ENCODE measurements at regions not wholly inside any gene's neighbourhood (a gene's known extent, or its start where the extent isn't known, plus 50 kb on each side); places are given as distances from the start of the nearest gene placed in this dataset.

DNA sequence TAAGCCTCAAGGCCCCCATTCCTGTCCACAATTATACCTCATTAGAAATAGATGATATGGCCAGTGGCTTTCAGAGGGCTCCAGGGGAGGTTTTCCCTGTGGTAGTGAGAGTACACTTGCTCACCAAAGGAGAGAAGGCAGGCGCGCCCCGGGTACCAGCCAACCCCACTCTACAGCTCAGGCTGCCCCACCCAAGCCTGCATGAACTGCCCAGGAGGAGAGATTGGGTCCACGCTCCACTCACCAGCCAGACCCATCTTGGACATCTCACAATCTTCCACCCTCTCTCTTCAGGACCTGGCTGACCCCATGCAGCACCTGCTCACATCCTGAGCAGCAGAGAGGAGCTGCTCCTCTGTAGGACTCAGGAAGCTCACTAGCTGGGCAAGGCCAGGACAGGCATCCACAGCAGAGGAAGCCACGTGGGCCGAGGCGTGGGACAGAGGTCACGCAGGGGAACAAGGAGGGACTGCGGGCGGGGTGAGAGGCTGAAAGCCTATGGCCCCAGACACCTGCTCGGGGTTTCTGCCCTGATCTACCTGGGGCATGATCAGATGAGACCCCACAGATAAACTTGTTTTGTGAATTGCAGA, 53.9 kb upstream of the GLI2 start:
- in situ Hi-C loops (cut with HindIII; ENCODE audit: low pct_unique_long_range_greater_than_20kb, low sequenced_read_pairs) = no loop called here
- no peak for DNase-seq (ENCODE audit: low read depth in 1 of 2, low spot score in 1 of 2)
- TF ChIP-seq JUND (IDR thresholded peaks at IDR 0.05; ENCODE audit: low read depth) = no peak

DNA sequence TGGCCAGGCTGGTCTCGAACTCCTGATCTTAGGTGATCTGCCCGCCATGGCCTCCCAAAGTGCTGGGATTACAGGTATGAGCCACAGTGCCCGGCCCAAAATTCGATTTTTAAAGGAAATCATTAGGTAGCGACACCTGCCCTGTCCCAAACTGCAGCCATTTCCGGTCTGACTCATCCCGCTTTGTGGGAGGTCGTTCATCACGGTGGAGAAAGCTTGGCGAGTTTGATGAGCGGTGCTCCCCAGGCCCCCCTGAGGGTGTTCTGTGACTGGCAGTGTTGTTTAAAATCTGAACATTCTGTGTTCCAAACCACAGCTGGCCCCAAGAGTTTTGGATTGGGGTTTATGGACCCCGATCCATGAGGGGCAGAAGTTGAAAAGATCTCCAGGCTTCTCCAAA, 53.0 kb upstream of the GLI2 start:
- in situ Hi-C loops (cut with HindIII; ENCODE audit: low pct_unique_long_range_greater_than_20kb, low sequenced_read_pairs) = no loop called here
- no peak for TF ChIP-seq JUND (IDR thresholded peaks at IDR 0.05; ENCODE audit: low read depth)
- DNase-seq (ENCODE audit: low read depth in 1 of 2, low spot score in 1 of 2) = no peak

DNA sequence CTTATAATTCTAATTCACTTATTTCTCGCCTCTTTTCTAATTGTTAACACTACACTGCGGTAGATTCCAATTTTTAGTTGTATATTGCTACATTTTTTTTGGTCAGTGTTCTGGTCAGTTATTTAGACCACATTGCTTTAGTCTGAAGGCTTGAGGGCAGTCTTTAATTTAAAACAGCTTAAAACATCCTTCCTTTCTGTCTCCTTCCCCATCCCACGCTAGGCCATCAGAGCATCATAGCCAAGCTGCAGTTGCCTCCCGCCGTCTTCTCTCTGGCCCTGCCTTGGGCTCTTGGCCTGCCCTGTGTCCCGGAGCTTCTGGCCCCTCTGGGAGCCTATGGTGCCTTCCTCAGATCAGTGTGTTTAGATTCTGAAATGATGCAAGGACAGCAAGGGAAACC, 52.6 kb upstream of the GLI2 start:
- TF ChIP-seq JUND (IDR thresholded peaks at IDR 0.05; ENCODE audit: low read depth) = no peak
- in situ Hi-C loops (cut with HindIII; ENCODE audit: low pct_unique_long_range_greater_than_20kb, low sequenced_read_pairs) = no loop called here
- no peak for DNase-seq (ENCODE audit: low read depth in 1 of 2, low spot score in 1 of 2)

DNA sequence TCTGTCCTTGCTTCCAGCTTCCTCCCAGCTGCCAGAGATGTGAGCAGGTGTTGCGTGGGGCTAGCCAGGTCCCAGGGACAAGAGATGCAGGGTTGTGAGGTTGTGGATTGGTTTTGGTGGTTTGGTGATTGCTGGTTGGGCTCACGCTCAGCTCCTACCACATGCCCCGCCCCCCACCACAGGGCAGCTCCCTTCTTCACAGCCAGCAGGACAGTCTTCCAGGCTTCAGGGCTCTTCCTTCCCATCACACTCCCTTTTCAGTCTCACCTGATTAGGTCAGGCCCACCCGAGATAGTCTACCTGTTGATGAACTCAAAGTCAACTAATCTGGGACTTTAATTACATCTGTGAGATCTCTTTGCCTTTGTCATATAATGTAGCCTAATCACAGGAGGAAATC, 52.0 kb upstream of the GLI2 start:
- DNase-seq (ENCODE audit: low read depth in 1 of 2, low spot score in 1 of 2) = no peak
- no peak for TF ChIP-seq JUND (IDR thresholded peaks at IDR 0.05; ENCODE audit: low read depth)
- in situ Hi-C loops (cut with HindIII; ENCODE audit: low pct_unique_long_range_greater_than_20kb, low sequenced_read_pairs) = no loop called here

DNA sequence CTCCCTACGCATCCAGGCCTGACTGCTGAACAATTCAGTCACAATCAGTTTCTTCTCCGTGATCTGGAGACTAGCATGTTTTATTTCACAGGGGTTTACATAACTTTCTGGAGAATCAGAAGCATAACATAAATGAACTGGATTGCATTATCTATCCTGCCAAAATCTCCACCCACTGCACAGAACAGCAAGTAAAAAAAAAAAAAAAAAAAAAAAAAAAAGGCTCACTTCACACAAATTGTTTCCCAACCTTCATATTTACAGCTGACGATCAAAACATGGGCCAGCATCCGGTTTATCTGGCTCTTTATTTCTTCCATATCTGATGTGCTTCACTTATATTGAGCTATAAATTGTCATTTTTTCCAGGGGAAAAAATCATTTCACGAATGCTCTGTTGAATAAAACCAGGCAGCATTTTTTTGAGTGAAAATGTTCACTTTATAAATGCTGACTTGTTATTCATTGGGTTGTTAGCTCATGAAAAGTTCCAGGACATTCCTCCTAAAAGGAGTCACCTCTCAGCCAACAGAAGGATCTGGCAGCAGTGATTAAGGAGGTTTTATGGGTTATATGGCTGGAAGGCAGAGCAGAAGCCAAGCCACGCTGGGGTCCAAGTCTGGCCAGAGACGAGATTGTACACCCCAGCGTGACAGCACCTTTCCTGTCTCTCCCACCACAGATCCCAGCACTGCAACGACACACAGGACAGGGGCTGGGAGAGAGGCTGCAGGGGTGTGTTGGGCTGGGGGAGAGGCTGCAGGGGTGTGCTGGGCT, 51.2 kb upstream of the GLI2 start:
- DNase-seq (ENCODE audit: low read depth in 1 of 2, low spot score in 1 of 2) = no peak
- in situ Hi-C loops (cut with HindIII; ENCODE audit: low pct_unique_long_range_greater_than_20kb, low sequenced_read_pairs) = no loop called here
- TF ChIP-seq JUND (IDR thresholded peaks at IDR 0.05; ENCODE audit: low read depth) = no peak

DNA sequence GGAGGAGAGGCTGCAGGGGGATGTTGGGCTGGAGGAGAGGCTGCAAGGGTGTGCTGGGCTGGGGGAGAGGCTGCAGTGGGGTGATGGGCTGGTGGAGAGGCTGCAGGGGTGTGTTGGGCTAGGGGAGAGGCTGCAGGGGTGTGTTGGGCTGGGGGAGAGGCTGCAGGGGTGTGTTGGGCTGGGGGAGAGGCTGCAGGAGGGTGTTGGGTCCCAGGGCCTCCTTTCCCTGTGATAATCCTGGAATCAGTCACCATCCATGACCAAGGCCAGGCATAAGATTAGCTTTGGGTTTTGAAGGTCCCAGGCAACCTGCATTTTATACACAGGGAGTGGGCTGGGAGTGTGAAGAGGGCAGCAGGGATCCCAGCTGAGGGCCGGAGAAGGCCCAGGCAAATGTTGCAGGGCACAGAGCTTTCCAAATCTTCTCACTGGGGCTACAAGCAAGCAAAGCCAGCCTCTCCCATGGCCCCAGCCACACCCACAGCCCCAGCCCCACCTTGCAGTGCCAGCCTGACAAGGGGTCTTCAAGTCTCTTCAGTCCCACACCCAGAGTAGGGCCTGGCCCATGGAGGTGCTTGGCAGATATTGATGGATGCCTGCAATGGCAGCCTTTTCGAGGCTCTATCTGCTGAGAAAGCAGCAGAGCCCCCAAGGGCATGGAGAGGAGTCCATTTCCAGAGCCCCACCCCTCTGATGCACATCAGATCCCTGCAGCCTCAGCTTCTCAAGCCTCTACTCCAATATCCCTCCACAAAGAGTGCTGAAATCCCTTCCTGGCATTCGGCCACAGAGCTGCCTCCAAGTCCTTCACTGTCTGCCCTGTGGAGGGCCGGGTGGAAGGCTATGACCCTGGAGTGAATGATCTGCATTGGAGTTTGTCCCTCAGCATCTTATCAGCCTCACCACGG, 50.3 kb upstream of the GLI2 start:
- no peak for DNase-seq (ENCODE audit: low read depth in 1 of 2, low spot score in 1 of 2)
- TF ChIP-seq JUND (IDR thresholded peaks at IDR 0.05; ENCODE audit: low read depth) = no peak
- in situ Hi-C loops (cut with HindIII; ENCODE audit: low pct_unique_long_range_greater_than_20kb, low sequenced_read_pairs) = no loop called here
